Left ventricle myocardium inferior (tissue), 1 donor: ENCODE measurements at regions not wholly inside any gene's neighbourhood (a gene's known extent, or its start where the extent isn't known, plus 50 kb on each side); places are given as distances from the start of the nearest gene placed in this dataset.

ENCODE experiments used
- DNase-seq: peaks from one replicate; pipeline ENCODE4 v3.0.0-alpha.2; 2020
- H3K27ac ChIP-seq: fragments of 200-600 bp; replicated peaks from 2 replicates; pipeline ENCODE4 v1.8.0; 2021
- H3K27me3 ChIP-seq: fragments of 200-600 bp; 2 replicates; pipeline ENCODE4 v1.8.0; 2021; ENCODE audit warnings: low read depth
- H3K36me3 ChIP-seq: fragments of 200-600 bp; 2 replicates; pipeline ENCODE4 v1.8.0; 2021
- H3K4me1 ChIP-seq: fragments of 200-600 bp; 2 replicates; pipeline ENCODE4 v1.8.0; 2021
- H3K4me3 ChIP-seq: fragments of 200-600 bp; 2 replicates; pipeline ENCODE4 v1.8.0; 2021; ENCODE audit warnings: mild to moderate bottlenecking, moderate library complexity
- H3K9me3 ChIP-seq: fragments of 200-600 bp; replicated peaks from 2 replicates; pipeline ENCODE4 v1.8.0; 2021
- intact Hi-C: fragments of 100-400 bp; cut with micrococcal nuclease; formaldehyde crosslinking; loops from one replicate; pipeline ENCODE4 v1.11.0; 2022
- TF ChIP-seq, protein P1 (sequence below): fragments of 200-600 bp; IDR thresholded peaks from 2 replicates; pipeline ENCODE4 v1.8.0; 2021; ENCODE audit warnings: antibody characterized with exemption, mild to moderate bottlenecking, borderline replicate concordance
- donor health status: DM: no; HTN: yes; CAD: no; lungs with severe emphysema.

DNA sequence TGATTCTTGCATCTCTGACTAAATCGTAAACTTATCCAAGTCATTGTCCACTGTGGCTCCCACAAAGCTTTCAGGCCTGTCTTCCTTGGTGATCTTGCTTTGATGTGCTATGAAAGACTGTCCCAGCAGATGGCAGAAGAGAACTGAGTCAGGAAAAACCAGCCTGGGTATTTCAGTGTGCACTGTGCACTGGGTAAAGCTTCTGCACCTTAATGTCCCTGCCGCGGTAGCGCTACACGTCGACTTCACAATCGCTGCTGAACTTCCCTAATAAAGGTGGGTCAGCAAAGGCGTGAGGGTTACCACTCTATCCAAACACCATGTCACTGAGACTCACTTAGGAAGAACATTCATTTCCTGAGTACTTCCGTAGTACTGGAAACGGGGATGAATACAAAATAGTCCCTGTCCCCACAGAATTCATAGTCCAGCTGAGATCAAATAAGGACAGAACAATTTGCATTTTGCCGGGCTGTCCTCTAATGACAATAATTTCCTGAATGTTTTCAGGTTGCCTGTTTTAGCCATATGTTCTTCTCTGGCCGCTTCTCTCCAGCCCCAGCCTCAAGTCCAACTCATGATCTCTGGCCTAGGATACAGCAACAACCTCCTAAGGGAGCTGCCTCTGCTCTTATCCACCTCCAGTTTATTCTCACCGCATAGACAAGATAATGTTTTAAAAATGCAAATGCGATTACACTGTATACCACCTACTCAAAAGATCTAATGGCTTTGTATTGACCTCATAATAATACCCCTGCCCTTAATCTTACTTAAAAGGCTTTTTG lies 83.6 kb upstream of the AKAP13 start:
- H3K27ac ChIP-seq: peak overlapping the region; percentile 62
- no peaks in the 10 kb centered on the region for H3K27me3 ChIP-seq

DNA sequence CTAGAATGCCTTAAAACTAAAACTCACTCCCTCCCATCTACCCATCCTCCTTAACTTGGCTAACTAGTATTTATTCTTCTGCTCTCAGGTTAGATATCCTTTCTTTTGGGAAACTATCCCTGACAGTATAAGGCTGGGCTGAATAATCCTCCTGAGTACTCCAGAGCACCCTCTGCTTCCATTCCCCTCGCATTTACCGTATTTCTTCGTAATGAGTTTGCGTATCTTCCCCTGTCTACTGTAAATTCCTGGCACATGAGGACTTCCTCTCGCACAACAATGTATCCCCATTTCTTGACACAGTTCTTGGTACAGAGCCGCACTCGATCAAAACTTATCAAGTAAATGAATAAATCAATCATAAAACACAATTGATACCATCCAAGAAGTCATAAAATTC lies 82.9 kb upstream of the AKAP13 start:
- no peaks in the 10 kb centered on the region for H3K36me3 ChIP-seq
- TF ChIP-seq, protein P1, sequence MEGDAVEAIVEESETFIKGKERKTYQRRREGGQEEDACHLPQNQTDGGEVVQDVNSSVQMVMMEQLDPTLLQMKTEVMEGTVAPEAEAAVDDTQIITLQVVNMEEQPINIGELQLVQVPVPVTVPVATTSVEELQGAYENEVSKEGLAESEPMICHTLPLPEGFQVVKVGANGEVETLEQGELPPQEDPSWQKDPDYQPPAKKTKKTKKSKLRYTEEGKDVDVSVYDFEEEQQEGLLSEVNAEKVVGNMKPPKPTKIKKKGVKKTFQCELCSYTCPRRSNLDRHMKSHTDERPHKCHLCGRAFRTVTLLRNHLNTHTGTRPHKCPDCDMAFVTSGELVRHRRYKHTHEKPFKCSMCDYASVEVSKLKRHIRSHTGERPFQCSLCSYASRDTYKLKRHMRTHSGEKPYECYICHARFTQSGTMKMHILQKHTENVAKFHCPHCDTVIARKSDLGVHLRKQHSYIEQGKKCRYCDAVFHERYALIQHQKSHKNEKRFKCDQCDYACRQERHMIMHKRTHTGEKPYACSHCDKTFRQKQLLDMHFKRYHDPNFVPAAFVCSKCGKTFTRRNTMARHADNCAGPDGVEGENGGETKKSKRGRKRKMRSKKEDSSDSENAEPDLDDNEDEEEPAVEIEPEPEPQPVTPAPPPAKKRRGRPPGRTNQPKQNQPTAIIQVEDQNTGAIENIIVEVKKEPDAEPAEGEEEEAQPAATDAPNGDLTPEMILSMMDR: no peak
- intact Hi-C loops: no loop called here
- H3K27me3 ChIP-seq: no peaks in the 10 kb centered on the region
- no peaks in the 10 kb centered on the region for H3K9me3 ChIP-seq
- peaks cover 12% of the 10 kb centered on the region for H3K4me1 ChIP-seq
- H3K27ac ChIP-seq: no peak overlapping the region
- no peak for DNase-seq
- no peak overlapping the region for H3K4me3 ChIP-seq

More for the DNA sequence above, 83.6 kb upstream of the AKAP13 start:
- no peaks in the 10 kb centered on the region for H3K36me3 ChIP-seq
- H3K4me1 ChIP-seq: peaks cover 12% of the 10 kb centered on the region
- H3K4me3 ChIP-seq: peak overlapping the region; percentile 57
- intact Hi-C loops: no loop called here
- DNase-seq: no peak
- H3K9me3 ChIP-seq: no peaks in the 10 kb centered on the region
- TF ChIP-seq, protein P1: peak; percentile 85

DNA sequence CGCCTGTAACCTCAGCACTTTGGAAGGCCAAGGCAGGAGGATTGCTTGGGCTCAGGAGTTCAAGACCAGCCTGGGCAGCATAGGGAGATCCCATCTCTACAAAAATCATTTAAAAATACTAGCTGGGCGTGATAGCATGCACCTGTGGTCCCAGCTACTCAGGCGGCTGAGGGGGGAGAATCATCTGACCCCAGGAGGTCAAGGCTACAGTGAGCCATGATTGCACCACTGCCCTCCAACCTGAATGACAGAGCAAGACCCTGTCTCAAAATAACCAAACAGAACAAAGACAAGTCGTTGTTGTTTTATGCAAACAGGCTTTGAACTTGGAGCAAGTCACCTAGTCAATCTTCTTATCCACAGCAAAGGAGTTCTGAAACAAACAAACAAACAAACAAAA lies 82.0 kb upstream of the AKAP13 start:
- Histone ChIP-seq H3K27me3 (no peaks in the 10 kb centered on the region), H3K36me3 (no peaks in the 10 kb centered on the region), H3K4me3 (no peak overlapping the region), H3K4me1 (peaks cover 12% of the 10 kb centered on the region), H3K27ac (no peak overlapping the region), H3K9me3 (no peaks in the 10 kb centered on the region)
- no peak for DNase-seq
- intact Hi-C loops: no loop called here
- TF ChIP-seq, protein P1: no peak

DNA sequence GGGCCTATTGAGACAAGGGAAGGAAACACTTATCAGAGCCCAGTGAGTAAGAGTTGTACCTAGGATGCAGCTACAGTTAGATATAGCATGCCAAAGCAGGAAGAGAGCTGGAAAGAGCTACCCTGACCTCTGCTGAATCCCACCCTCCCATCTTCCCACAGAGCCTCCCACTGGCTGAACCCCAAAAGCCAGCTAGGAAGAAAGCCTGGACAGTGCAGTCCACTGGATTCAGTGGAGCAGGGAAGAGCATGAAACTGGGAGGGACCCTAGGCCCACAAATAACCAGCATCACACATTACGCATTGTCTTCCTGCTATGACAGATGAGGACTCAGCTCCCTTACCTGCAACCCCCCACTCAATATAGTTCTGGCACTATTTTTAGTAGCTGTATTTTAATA lies 81.5 kb upstream of the AKAP13 start:
- Histone ChIP-seq H3K27ac (no peak overlapping the region), H3K36me3 (no peaks in the 10 kb centered on the region), H3K9me3 (no peaks in the 10 kb centered on the region), H3K4me3 (no peak overlapping the region), H3K27me3 (no peaks in the 10 kb centered on the region), H3K4me1 (peaks cover 12% of the 10 kb centered on the region)
- no peak for DNase-seq
- intact Hi-C loops: no loop called here
- TF ChIP-seq, protein P1: no peak

DNA sequence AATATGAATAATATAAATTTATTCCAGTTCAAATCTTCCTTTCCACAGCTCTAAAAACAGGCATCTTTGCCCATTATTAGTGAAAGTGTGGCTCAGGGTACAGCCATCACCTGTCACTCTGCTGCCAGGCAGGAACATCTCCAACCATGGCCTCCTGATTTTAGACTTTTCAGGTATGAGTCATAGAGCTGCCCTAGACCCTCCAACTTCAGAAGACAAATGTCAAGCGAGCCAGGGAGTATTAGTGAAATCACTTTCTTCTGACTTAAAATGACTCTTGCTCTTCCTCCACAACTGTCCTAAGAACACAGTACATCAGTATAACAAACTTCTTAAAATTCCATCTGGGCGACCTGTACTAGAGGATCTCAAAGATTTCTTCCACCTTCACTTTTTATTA lies 78.1 kb upstream of the AKAP13 start:
- intact Hi-C loops: no loop called here

More for the DNA sequence above, 78.1 kb upstream of the AKAP13 start:
- Histone ChIP-seq H3K4me1 (peaks cover under 1% of the 10 kb centered on the region), H3K4me3 (no peak overlapping the region), H3K27ac (no peak overlapping the region), H3K27me3 (no peaks in the 10 kb centered on the region), H3K36me3 (no peaks in the 10 kb centered on the region), H3K9me3 (no peaks in the 10 kb centered on the region)
- DNase-seq: no peak
- TF ChIP-seq, protein P1: no peak
